SK-N-DZ (cell line): ENCODE measurements at regions not wholly inside any gene's neighbourhood (a gene's known extent, or its start where the extent isn't known, plus 50 kb on each side); places are given as distances from the start of the nearest gene placed in this dataset.

Source experiments
- DNase-seq: peaks from one replicate; pipeline ENCODE4 v3.0.0-alpha.2; 2015; ENCODE audit warnings: low spot score

DNA sequence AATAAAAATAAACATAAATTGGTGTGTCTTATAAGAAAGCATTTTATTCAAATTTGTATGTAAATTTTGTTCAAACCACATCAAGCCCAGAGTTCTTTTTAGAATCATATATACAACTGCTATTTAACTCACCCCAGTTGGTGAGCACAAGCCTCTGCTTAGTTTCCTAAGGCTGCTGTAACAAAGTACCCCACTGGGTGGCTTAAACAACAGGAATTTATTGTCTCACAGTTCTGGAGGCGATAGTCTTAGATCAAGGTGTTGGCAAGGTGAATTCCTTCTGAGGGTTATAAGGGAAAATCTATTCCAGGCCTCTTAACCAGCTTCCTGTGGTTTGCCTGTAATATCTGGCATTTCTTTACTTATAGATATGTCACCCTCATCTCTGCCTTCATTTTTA, 1133.5 kb downstream of the OLFM4 start:
- DNase-seq, result no peak

- DNase-seq, result no peak
Measured at GRCh38 chr13:54165581-54166215, 1137.1 kb downstream of the OLFM4 start.

- DNase-seq, result no peak
Measured at GRCh38 chr13:54173996-54174395, 1145.4 kb downstream of the OLFM4 start.

- no peak for DNase-seq
Measured at GRCh38 chr13:54175466-54175865, 1146.9 kb downstream of the OLFM4 start.

DNA sequence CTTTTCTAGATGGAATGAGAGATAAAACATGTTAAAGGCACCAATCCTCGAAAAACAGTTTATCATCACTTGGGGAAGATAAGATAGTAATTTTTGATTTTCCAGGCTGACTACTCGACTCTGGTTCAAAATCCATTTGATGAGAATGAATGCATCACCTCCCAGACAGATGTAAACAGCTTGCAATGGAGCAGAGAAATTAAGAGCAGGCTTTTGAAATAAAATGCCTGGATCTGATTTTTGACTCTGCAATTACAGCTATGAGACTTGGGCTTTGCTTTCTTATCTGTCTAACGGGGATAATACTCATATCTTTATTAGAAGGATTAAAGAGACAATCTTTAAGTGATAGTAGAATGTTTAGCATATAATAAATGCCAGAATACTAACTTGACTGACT, 1148.9 kb downstream of the OLFM4 start:
- no peak for DNase-seq

- no peak for DNase-seq
Measured at GRCh38 chr13:54183166-54183565, 1154.6 kb downstream of the OLFM4 start.

- no peak for DNase-seq
Measured at GRCh38 chr13:54183728-54184127, 1155.1 kb downstream of the OLFM4 start.

DNA sequence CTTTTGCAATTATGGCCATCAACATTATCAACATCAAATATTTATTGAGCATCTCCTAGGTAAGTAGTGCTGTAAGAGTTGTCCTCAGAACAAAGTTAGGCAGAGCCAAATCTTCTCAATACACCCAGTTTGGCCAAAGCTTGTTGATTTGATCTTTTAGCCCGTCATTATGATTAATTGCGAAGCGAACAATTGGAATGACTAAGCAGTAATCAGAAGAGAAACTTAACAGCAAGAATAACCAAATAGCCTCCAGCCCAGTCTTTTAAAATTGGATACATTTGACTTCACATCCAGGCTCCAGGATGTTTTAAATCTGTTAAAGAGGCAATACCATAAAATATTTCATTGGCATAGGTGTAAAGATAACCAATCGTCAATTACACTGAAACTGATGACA, 1156.0 kb downstream of the OLFM4 start:
- no peak for DNase-seq

DNA sequence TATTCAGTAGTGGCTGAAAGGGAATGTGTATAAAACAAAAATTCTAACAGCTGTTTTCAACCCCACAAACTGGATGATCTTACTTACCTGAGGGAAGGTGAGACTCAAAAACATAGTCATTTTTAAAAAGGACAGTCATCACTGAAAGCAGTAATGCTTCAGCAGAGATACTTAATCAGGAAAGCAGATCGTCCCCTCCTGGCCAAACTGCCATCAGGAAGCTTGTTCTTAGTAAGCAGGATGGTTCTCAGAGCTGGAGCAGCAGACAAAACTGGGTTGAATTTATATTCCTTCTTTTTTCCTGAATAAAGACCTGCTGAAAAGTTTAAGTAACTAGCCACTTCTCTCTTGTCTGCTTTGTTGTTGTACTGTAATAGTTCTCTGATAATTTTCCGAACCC, 1156.5 kb downstream of the OLFM4 start:
- no peak for DNase-seq

- DNase-seq, result no peak
Measured at GRCh38 chr13:54185785-54186184, 1157.2 kb downstream of the OLFM4 start.

- no peak for DNase-seq
Measured at GRCh38 chr13:54187461-54187860, 1158.8 kb downstream of the OLFM4 start.

GRCh38 chr13:54194233-54195024, 1165.8 kb downstream of the OLFM4 start:
- no peak for DNase-seq

DNA sequence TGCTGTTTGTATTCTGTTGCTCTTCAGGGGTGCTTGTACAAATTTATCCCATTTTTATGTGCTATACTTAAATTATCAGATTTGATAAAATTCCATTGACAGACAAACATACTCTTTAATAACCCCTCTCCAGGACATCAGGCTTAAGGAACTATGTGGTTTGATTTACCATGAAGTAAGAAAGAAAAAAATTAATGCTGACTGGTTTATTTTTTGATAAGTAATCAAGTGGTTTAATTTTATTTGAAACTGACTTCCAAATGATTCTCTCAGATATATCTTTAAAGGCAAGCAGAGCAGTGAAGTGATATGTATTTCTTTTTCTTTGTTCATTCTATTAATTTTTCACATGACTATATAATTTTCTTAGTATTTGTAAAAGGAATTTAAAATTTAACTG, 1168.1 kb downstream of the OLFM4 start:
- no peak for DNase-seq

DNA sequence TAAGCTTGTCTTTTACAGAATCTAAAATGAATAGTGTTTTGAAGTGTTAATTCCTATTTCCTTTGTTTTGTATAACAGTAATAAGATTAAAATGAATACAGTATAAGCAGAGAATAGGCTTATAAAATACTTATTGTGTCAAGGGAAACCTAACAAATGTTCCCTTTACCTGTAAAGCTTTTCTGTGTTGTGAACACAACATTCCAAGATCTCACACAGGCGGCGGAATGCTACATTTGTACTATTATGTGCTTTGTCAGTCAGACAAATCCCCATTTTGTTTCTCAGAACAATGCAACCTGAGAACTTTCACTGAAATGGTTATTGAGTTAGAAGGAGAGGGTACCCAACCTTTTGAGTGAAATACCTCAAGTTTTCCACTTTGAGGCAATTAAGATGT, 1170.3 kb downstream of the OLFM4 start:
- DNase-seq, result no peak

GRCh38 chr13:54206626-54207025, 1178.0 kb downstream of the OLFM4 start:
- DNase-seq, result no peak

GRCh38 chr13:54210397-54211049, 1181.9 kb downstream of the OLFM4 start:
- DNase-seq, result no peak

GRCh38 chr13:54216221-54216620, 1187.6 kb downstream of the OLFM4 start:
- DNase-seq, result no peak

DNA sequence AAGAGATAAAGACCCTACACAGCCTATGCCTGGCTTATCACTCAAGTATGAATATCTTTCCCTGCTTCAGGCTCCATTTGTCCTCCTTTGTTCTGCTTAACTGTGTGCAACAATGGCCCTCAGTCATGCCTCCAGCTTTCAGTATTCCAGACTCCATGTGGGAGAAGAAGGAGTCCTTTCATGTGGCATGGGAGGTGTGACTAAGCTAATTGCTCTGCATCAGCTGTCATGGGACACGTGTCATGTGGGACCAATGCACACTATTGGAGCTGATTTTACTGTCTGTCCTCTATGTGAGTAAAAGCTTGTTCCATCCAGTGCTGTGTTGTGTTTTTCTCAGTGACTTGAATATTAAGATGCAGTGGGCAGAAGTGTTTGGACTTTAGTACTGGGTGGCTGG, 1198.3 kb downstream of the OLFM4 start:
- no peak for DNase-seq

GRCh38 chr13:54232700-54233099, 1204.1 kb downstream of the OLFM4 start:
- DNase-seq, result no peak

DNA sequence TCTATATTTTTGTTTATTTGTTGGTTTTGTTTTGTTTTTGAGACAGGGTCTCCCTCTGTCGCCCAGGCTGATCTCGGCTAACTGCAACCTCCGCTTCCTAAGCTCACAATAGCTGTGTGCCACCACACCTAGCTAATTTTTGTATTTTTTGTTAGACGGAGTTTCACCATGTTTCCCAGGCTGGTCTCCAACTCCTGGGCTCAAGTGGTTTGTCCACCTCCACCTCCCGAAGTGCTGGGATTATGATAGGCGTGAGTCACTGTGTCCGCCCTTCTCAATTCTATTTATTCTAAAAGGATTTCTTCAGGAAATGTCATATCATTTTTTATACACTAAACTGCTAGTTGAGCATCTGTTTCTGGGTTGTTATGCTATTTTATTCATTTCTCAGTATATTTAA, 1206.0 kb downstream of the OLFM4 start:
- no peak for DNase-seq

GRCh38 chr13:54241719-54242118, 1213.1 kb downstream of the OLFM4 start:
- peak; percentile 12 for DNase-seq

GRCh38 chr13:54248306-54248705, 1219.7 kb downstream of the OLFM4 start:
- DNase-seq, result no peak

- DNase-seq, result no peak
Measured at GRCh38 chr13:54261856-54262255, 1233.2 kb downstream of the OLFM4 start.
